HEK293 (cell line): ENCODE measurements at regions not wholly inside any gene's neighbourhood (a gene's known extent, or its start where the extent isn't known, plus 50 kb on each side); places are given as distances from the start of the nearest gene placed in this dataset.

Source experiments
- CTCF ChIA-PET: fragments of 350-600 bp; formaldehyde crosslinking; extraction: SDS; loops from one replicate; lab custom pipeline; 2021; ENCODE audit warnings: antibody characterized with exemption; lab: Yijun Ruan, JAX
- POLR2A ChIA-PET: fragments of 300-600 bp; formaldehyde crosslinking; extraction: SDS; loops from one replicate; lab custom pipeline; 2020; ENCODE audit warnings: antibody characterized with exemption, inconsistent platforms; lab: Yijun Ruan, JAX
- H3K27ac ChIP-seq: fragments of 200-500 bp; sonication (Bioruptor generic); 2 replicates; pipeline ENCODE4 v1.5.1; 2014; ENCODE audit warnings: low read depth, low read length, control low read depth, inconsistent platforms; ENCODE audit errors: extremely low read depth
- H3K36me3 ChIP-seq, 2 experiments: fragments of 200-500 bp in 1 of 2; sonication (Bioruptor generic) in 1 of 2; 1 replicate in 1 of 2; 2 replicates in 1 of 2; pipeline ENCODE4 v1.5.1; 2014 to 2017; ENCODE audit warnings: inconsistent platforms in 2 of 2, low read length in 2 of 2; ENCODE audit not compliant: control insufficient read depth in 2 of 2, insufficient read depth in 1 of 2
- H3K4me1 ChIP-seq: fragments of 200-500 bp; sonication (Bioruptor generic); 2 replicates; pipeline ENCODE4 v1.5.1; 2014; ENCODE audit warnings: mild to moderate bottlenecking, low read length, inconsistent platforms; ENCODE audit not compliant: control insufficient read depth, insufficient read depth
- H3K4me3 ChIP-seq: 2 replicates; pipeline ENCODE4 v1.5.1; 2011; ENCODE audit warnings: low read depth, mild to moderate bottlenecking, control low read depth, low read length, moderate library complexity
- H3K9me3 ChIP-seq: fragments of 200-500 bp; sonication (Bioruptor generic); 2 replicates; pipeline ENCODE4 v1.5.1; 2014; ENCODE audit warnings: low read depth, low read length, inconsistent platforms; ENCODE audit not compliant: control insufficient read depth, insufficient read depth
- MYNN ChIP-seq: fragments of 450-650 bp; formaldehyde crosslinking; IDR thresholded peaks from 2 replicates; pipeline ENCODE4 v1.5.1; 2016; ENCODE audit warnings: missing biosample characterization, missing genetic modification characterization, borderline replicate concordance
- PATZ1 ChIP-seq: fragments of 450-650 bp; formaldehyde crosslinking; IDR thresholded peaks from 2 replicates; pipeline ENCODE4 v1.5.1; 2016; ENCODE audit warnings: missing biosample characterization, missing genetic modification characterization
- SP2 ChIP-seq: fragments of 450-650 bp; formaldehyde crosslinking; IDR thresholded peaks from 2 replicates; pipeline ENCODE4 v1.5.1; 2016; ENCODE audit warnings: missing biosample characterization, missing genetic modification characterization
- ZBTB10 ChIP-seq: fragments of 450-650 bp; formaldehyde crosslinking; IDR thresholded peaks from 2 replicates; pipeline ENCODE4 v1.5.1; 2016; ENCODE audit warnings: missing biosample characterization, missing genetic modification characterization
- ZNF23 ChIP-seq: fragments of 450-650 bp; formaldehyde crosslinking; IDR thresholded peaks from 2 replicates; pipeline ENCODE4 v1.5.1; 2016; ENCODE audit warnings: missing biosample characterization, missing genetic modification characterization, borderline replicate concordance
- ZNF266 ChIP-seq: fragments of 450-650 bp; formaldehyde crosslinking; IDR thresholded peaks from 2 replicates; pipeline ENCODE4 v1.5.1; 2016; ENCODE audit warnings: missing biosample characterization, missing genetic modification characterization, low read depth
- ZNF394 ChIP-seq: fragments of 450-650 bp; formaldehyde crosslinking; IDR thresholded peaks from 2 replicates; pipeline ENCODE4 v1.5.1; 2016; ENCODE audit warnings: missing biosample characterization, missing genetic modification characterization, mild to moderate bottlenecking, moderate library complexity, borderline replicate concordance
- ZNF510 ChIP-seq: fragments of 450-650 bp; formaldehyde crosslinking; IDR thresholded peaks from 2 replicates; pipeline ENCODE4 v1.5.1; 2018; ENCODE audit warnings: mild to moderate bottlenecking, missing genetic modification characterization, missing biosample characterization; ENCODE audit not compliant: insufficient replicate concordance
- ZNF555 ChIP-seq: fragments of 450-650 bp; formaldehyde crosslinking; conservative IDR thresholded peaks from 2 replicates; pipeline ENCODE4 v1.5.1; 2017; ENCODE audit warnings: missing biosample characterization, mild to moderate bottlenecking, missing genetic modification characterization, inconsistent platforms
- ZNF654 ChIP-seq: fragments of 450-650 bp; formaldehyde crosslinking; IDR thresholded peaks from 2 replicates; pipeline ENCODE4 v1.5.1; 2016; ENCODE audit warnings: low read depth, missing biosample characterization, missing genetic modification characterization
- ZSCAN23 ChIP-seq: fragments of 450-650 bp; formaldehyde crosslinking; IDR thresholded peaks from 2 replicates; pipeline ENCODE4 v1.5.1; 2016; ENCODE audit warnings: missing biosample characterization, missing genetic modification characterization
- ZSCAN4 ChIP-seq: fragments of 450-650 bp; formaldehyde crosslinking; IDR thresholded peaks from 2 replicates; pipeline ENCODE4 v1.5.1; 2017; ENCODE audit warnings: missing biosample characterization, missing genetic modification characterization

- CTCF ChIA-PET: interaction anchor here (1.0 to 1.3 kb wide), 2 partner anchors 106 to 135 kb away, joined by 3 to 4 read pairs; no protein-coding TSS in a partner anchor
- POLR2A ChIA-PET: no interaction called here
- Histone ChIP-seq H3K9me3 (no peaks in the 10 kb centered on the region), H3K27ac (no peak overlapping the region), H3K4me3 (no peak overlapping the region), H3K36me3 (no peaks in the 10 kb centered on the region), H3K4me1 (no peaks in the 10 kb centered on the region)
- TF ChIP-seq ZNF394 (tag by site-specific recombination) (no peak), ZNF555 (no peak), ZSCAN23 (tag by site-specific recombination) (no peak), ZBTB10 (tag by site-specific recombination) (no peak), PATZ1 (no peak), ZNF266 (tag by site-specific recombination) (no peak), ZNF654 (no peak)
- TF ChIP-seq, all 188 proteins: peak for 0
Observed at GRCh38 chr13:111050539-111050879, 64.6 kb upstream of the ARHGEF7 start.

GRCh38 chr13:111049791-111050538 lies 65.1 kb upstream of the ARHGEF7 start:
- Histone ChIP-seq H3K27ac (no peak overlapping the region), H3K9me3 (no peaks in the 10 kb centered on the region), H3K4me3 (no peak overlapping the region), H3K36me3 (no peaks in the 10 kb centered on the region), H3K4me1 (no peaks in the 10 kb centered on the region)
- CTCF ChIA-PET: interaction anchor here (0.5 to 1.3 kb wide), 3 partner anchors 105 to 595 kb away, joined by 3 to 4 read pairs (median 3); no protein-coding TSS in a partner anchor
- TF ChIP-seq PATZ1: 0 out of 2 replicates have a peak, but pooled peaks have one; percentile 23
- peak; percentile 45; the same call in 1 of the 2 replicates for TF ChIP-seq ZSCAN4 (tag by site-specific recombination)
- TF ChIP-seq ZNF510 (tag by site-specific recombination): no peak
- TF ChIP-seq MYNN (tag by site-specific recombination): no peak
- peak; percentile 34; the same call in 1 of the 2 replicates for TF ChIP-seq ZNF654
- TF ChIP-seq ZNF23 (tag by site-specific recombination): no peak
- no peak for TF ChIP-seq SP2
- POLR2A ChIA-PET: no interaction called here
